GM21381 (cell line): ENCODE measurements at regions not wholly inside any gene's neighbourhood (a gene's known extent, or its start where the extent isn't known, plus 50 kb on each side); places are given as distances from the start of the nearest gene placed in this dataset.
"Not testable (repeated sequence)": the region's sequence is repeated elsewhere in the genome, so short reads cannot be mapped to it uniquely, and the experiment has no call there.

Experiments
- ATAC-seq: cut with Tn5 transposase; IDR thresholded peaks from one replicate; pipeline ENCODE4 v1.9.1; 2021; ENCODE audit warnings: mild to moderate bottlenecking, moderate library complexity; ENCODE audit not compliant: unreplicated experiment

- no peak for ATAC-seq
Measured at GRCh38 chr6:15748341-15748740, 85.5 kb upstream of the DTNBP1 start.

DNA sequence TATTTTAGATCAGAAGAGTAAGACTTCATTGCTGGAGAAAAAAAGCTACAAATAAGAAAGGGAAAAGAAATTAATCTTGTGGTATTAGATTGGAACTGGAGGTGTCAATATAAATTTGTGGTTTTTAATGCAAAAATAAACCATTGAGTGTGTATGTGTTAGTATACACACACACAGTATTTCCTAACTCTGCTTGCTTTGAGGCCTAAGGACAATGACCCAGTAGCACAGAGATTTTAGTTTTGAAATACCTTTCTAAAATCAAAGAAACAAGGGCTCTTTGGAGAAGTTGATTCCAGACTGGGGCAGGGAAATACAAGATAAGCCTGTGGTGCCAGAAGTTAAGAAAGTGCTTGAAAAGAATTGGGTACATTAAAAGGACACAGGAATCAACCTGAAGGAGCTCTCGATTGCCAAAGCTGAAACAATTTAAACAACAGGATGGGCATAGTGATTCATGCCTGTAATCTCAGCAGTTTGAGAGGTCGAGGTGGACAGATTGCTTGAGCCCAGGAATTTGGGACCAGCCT lies 84.6 kb upstream of the DTNBP1 start:
- ATAC-seq: no peak

GRCh38 chr6:15745781-15746180 lies 83.0 kb upstream of the DTNBP1 start:
- no peak for ATAC-seq

DNA sequence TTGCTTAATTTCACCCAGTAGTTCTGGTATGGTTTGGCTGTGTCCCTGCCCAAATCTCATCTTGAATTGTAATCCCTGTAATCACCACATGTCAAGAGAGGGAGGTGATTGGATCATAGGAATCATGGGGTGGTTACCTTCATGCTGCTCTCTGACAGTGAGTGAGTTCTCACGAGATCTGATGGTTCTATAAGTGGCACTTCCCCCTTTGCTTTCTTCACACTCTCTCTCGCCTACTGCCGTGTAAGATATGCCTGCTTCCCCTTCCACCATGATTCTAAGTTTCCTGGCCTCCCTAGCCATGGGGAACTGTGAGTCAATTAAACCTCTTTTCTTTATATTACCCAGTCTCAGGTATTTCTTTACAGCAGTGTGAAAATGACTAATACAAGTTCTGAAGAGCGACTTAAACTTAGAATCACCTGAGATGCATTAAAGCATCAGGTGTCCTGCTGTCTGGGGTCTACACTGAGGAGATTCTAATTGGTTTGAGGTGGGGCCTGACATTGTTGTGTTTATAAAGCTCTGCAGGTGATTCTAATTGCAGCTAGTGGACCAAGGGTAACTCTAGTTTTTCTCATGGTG lies 82.1 kb upstream of the DTNBP1 start:
- ATAC-seq: no peak

DNA sequence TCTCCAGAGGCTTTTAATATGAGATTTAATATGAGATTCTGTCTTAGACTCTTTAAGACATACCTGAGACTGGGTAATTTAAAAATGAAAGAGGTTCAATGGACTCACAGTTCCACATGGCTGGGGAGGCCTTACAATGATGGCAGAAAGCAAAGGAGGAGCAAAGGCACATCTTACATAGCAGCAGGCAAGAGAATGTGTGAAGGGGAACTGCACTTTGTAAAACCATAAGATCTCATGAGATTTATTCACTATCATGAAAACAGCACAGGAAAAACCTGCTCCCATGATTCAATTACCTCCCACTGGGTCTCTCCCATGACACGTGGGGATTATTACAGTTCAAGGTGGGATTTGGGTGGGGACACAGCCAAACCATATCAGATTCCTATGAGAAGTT lies 79.2 kb upstream of the DTNBP1 start:
- not testable (repeated sequence) for ATAC-seq

DNA sequence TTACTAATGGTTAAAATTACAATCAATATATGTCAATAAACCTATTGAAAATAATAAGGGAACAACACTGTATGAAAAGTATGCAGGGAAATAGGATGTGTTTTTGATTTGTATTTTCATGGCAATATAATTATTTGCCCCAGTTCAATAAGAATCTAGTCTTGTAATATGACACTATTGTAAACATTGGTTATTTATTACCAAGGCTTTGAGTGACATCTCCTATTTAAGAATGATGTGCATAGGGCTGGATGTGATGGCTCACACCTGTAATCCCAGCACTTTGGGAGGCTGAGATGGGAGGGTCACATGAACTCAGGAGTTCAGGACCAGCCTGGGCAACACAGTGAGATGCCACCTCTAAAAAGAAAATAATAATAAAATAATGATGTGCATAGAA lies 78.6 kb upstream of the DTNBP1 start:
- no peak for ATAC-seq

DNA sequence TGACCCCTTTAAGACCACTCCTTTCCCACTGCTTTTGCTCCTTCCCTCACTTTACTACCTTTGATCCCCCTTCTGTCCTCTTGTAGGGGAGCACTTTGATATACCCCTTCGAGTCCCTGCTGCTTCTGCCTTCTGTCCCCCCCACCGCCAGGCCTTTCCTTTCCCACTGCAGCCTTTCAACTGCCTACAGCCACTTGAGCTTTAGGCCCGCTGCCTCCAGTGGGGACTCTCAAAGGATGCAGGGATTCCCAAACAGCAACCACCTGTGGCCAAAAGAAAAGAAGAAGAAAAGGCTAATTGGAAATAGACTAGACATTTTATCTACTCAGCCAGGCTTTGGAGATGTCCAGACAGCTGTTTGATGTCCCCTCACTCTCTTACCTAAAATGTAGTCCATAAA lies 77.0 kb upstream of the DTNBP1 start:
- ATAC-seq: no peak

DNA sequence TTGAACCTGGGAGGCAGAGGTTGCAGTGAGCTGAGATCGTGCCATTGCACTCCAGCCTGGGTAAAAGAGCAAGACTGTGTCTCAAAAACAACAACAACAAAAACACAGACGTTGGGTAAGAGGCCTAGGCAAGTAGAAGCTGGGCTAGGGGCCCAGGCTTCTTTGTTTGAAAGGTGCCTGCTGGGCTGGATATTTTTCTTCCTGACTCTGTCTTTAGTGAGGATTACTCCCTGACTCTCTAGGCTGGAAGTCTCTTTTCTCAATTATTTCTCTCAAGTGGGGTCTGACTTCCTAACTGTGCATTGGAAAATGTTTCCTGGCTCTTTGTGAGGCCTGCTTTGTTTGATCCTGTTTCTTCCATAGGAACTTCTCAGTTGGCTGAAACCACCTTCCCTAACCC lies 76.5 kb upstream of the DTNBP1 start:
- ATAC-seq: no peak

DNA sequence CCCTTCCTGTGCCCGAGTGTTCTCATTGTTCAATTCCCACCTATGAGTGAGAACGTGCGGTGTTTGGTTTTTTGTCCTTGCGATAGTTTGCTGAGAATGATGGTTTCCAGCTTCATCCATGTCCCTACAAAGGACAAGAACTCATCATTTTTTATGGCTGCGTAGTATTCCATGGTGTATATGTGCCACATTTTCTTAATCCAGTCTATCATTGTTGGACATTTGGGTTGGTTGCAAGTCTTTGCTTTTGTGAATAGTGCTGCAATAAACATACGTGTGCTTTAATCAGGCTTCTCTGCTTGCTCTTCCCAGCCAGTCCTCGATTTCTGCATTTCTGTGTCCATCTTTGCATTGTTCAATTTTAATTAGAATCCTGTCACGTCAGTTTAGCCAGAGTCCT lies 75.4 kb upstream of the DTNBP1 start:
- ATAC-seq: not testable (repeated sequence)

- no peak for ATAC-seq
Measured at GRCh38 chr6:15736297-15736696, 73.5 kb upstream of the DTNBP1 start.

DNA sequence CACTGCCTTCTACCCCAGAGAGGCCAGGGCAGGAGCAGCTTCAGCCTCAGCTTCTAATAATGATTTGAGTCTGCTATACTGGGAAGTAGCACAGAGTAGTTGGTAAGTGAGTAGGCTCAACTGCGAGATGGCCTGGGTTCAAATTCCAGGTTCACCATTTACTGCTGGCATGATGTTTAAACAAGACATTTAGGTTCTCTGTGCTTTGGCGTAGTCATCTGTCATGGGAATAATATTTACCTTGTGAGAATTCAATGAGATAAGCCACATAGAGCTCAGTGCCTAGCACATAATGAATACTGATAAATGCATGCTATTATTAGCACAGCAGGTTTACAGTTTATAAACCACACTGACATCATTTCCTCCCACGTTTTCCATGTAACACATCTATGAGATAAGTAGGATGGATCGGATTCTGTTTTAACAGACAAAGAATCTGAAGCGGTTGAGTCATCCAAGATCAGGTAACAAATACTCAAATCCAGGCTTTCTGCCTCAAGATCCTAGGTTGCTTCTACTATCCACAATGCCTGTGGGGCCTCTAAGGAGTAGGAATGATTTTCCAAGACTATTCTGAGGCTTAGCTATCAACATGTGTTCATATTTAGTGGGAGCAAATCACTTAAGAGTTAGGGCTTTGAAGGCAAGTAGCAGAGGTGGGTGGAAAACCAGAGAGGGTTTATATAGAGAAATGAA lies 72.9 kb upstream of the DTNBP1 start:
- ATAC-seq: no peak

GRCh38 chr6:15734118-15734897 lies 71.5 kb upstream of the DTNBP1 start:
- no peak for ATAC-seq

DNA sequence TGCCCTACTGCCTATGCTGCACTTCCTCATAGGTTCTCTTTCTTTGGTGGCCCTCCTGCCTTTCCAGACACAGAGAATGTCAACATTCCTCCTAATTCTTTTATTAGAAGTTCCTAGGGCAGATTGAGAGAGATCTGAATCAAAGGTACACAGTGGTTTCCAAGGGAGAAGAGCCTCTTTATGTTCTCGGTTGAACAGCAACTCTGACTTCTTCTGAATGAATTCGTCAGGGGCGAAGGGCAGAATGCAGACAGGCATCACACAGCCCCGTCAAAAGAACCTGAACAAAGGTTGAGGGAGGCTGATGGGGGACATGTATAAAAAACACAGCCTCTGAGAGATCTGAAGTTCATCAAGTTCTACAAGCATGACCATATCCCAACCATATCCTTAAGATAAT lies 68.1 kb upstream of the DTNBP1 start:
- no peak for ATAC-seq

GRCh38 chr6:15730442-15730841 lies 67.6 kb upstream of the DTNBP1 start:
- no peak for ATAC-seq

DNA sequence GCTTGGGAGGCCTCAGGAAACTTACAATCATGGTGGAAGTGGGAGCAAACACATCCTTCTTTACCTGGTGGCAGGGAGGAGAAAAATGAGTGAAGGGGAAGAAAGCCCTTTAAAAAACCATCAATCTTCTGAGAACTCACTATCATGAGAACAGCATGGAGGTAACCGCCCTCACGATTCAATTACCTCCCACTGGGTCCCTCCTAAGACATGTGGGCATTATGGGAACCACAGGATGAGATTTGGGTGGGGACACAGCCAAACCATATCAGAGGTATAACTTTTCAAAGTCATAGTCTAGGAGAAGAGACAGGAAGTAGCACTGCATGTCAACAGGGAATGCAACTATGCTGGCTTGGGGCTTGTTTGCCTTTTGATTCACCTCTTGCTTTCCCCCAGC lies 59.9 kb upstream of the DTNBP1 start:
- ATAC-seq: no peak

GRCh38 chr6:15716889-15717288 lies 54.1 kb upstream of the DTNBP1 start:
- no peak for ATAC-seq

DNA sequence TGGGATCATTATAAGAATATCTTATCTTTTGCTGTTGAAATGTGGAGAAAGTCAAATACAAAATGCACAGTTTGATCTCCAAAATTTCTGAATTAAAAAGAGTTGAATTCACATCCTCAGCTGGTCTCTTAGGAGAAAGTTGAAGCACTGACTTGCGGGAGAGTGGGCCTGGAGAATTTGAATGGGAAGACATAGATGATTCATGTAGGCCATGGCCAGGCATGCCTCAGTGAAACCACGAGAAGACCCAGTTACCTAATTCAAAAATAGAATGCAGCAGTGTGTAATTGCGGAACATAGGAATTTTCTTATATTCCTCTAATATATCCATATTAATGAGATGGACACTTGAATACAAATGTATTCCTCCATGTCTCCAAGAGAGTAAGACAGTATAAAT lies 53.0 kb upstream of the DTNBP1 start:
- ATAC-seq: no peak

- ATAC-seq: no peak
Measured at GRCh38 chr6:15715060-15715459, 52.2 kb upstream of the DTNBP1 start.

- ATAC-seq: no peak
Measured at GRCh38 chr6:15714658-15715057, 51.8 kb upstream of the DTNBP1 start.

- ATAC-seq: no peak
Measured at GRCh38 chr6:15713325-15713724, 50.5 kb upstream of the DTNBP1 start.

- no peak for ATAC-seq
Measured at GRCh38 chr6:15712797-15713196, 50.0 kb upstream of the DTNBP1 start.
